Ascending aorta (tissue), 2 donors: ENCODE measurements at regions not wholly inside any gene's neighbourhood (a gene's known extent, or its start where the extent isn't known, plus 50 kb on each side); places are given as distances from the start of the nearest gene placed in this dataset.

ENCODE experiments used
- DNase-seq, 2 donors: peaks; one replicate each; pipeline ENCODE4 v3.0.0-alpha.2; 2019; ENCODE audit warnings: low spot score in 2 of 2
- H3K27ac ChIP-seq, 2 donors: fragments of 200-600 bp; sonication (generic); one replicate each; pipeline ENCODE4 v1.5.1; 2016 to 2017; ENCODE audit warnings: mild to moderate bottlenecking in 1 of 2
- H3K27me3 ChIP-seq: fragments of 200-600 bp; sonication (generic); one replicate; pipeline ENCODE4 v1.5.1; 2017
- H3K36me3 ChIP-seq, 2 donors: fragments of 200-600 bp; sonication (generic); one replicate each; pipeline ENCODE4 v1.5.1; 2016
- H3K4me1 ChIP-seq, 2 donors: fragments of 200-600 bp; sonication (generic); one replicate each; pipeline ENCODE4 v1.5.1; 2016 to 2017; ENCODE audit warnings: mild to moderate bottlenecking in 1 of 2
- H3K4me3 ChIP-seq, 2 donors: fragments of 200-600 bp; sonication (generic); one replicate each; pipeline ENCODE4 v1.5.1; 2016 to 2017; ENCODE audit warnings: mild to moderate bottlenecking in 1 of 2
- H3K9me3 ChIP-seq, 2 donors: fragments of 200-600 bp; sonication (generic); one replicate each; pipeline ENCODE4 v1.5.1; 2016
- CTCF ChIP-seq, 3 experiments: fragments of 200-600 bp in 2 of 3; fragments of 450-650 bp in 1 of 3; sonication (generic) in 2 of 3; IDR thresholded peaks; one replicate each; pipeline ENCODE4 v1.5.1; 2016 to 2019; ENCODE audit warnings: antibody characterized with exemption in 3 of 3, mild to moderate bottlenecking in 1 of 3, moderate library complexity in 1 of 3
- intact Hi-C: fragments of 100-400 bp; cut with DNase I; formaldehyde crosslinking; loops from one replicate; pipeline ENCODE4 v1.15.1; 2023

- Histone ChIP-seq H3K36me3 (no peaks in the 10 kb centered on the region), H3K4me3 (no peak overlapping the region), H3K9me3 (no peaks in the 10 kb centered on the region), H3K4me1 (no peaks in the 10 kb centered on the region), H3K27me3 (no peaks in the 10 kb centered on the region), H3K27ac (no peak overlapping the region)
- intact Hi-C loops, result no loop called here
- no peak for DNase-seq
- TF ChIP-seq CTCF (IDR thresholded peaks at IDR 0.05), result no peak
These were observed 313.7 kb downstream of the NR2F1-AS1 start for GRCh38 chr5:93267276-93267675.

GRCh38 chr5:93257616-93258015 lies 323.4 kb downstream of the NR2F1-AS1 start:
- no peak for DNase-seq
- H3K4me1 ChIP-seq, result no peaks in the 10 kb centered on the region
- H3K27me3 ChIP-seq, result no peaks in the 10 kb centered on the region
- H3K27ac ChIP-seq, result no peak overlapping the region
- intact Hi-C loops, result no loop called here
- no peak for TF ChIP-seq CTCF (IDR thresholded peaks at IDR 0.05)
- no peak overlapping the region for H3K4me3 ChIP-seq
- H3K9me3 ChIP-seq, result no peaks in the 10 kb centered on the region
- H3K36me3 ChIP-seq, result no peaks in the 10 kb centered on the region

- Histone ChIP-seq H3K36me3 (no peaks in the 10 kb centered on the region), H3K27me3 (no peaks in the 10 kb centered on the region), H3K9me3 (no peaks in the 10 kb centered on the region), H3K27ac (no peak overlapping the region), H3K4me3 (no peak overlapping the region), H3K4me1 (no peaks in the 10 kb centered on the region)
- no peak for TF ChIP-seq CTCF (IDR thresholded peaks at IDR 0.05)
- DNase-seq, result no peak
- intact Hi-C loops, result no loop called here
These were observed 325.2 kb downstream of the NR2F1-AS1 start for GRCh38 chr5:93255796-93256195.

GRCh38 chr5:93252165-93252564 lies 328.9 kb downstream of the NR2F1-AS1 start:
- Histone ChIP-seq H3K4me3 (no peak overlapping the region), H3K36me3 (no peaks in the 10 kb centered on the region), H3K9me3 (no peaks in the 10 kb centered on the region), H3K4me1 (no peaks in the 10 kb centered on the region), H3K27me3 (no peaks in the 10 kb centered on the region), H3K27ac (no peak overlapping the region)
- TF ChIP-seq CTCF (IDR thresholded peaks at IDR 0.05), result no peak
- intact Hi-C loops, result no loop called here
- DNase-seq, result no peak

- Histone ChIP-seq H3K9me3 (no peaks in the 10 kb centered on the region), H3K4me1 (no peaks in the 10 kb centered on the region), H3K27me3 (no peaks in the 10 kb centered on the region), H3K36me3 (no peaks in the 10 kb centered on the region), H3K27ac (no peak overlapping the region), H3K4me3 (no peak overlapping the region)
- no peak for TF ChIP-seq CTCF (IDR thresholded peaks at IDR 0.05)
- DNase-seq, result no peak
- intact Hi-C loops, result no loop called here
These were observed 329.7 kb downstream of the NR2F1-AS1 start for GRCh38 chr5:93251347-93251746.

- Histone ChIP-seq H3K27me3 (no peaks in the 10 kb centered on the region), H3K4me3 (peak overlapping the region; percentile 10 to 53), H3K4me1 (no peaks in the 10 kb centered on the region), H3K9me3 (no peaks in the 10 kb centered on the region), H3K27ac (no peak overlapping the region), H3K36me3 (no peaks in the 10 kb centered on the region)
- intact Hi-C loops, result no loop called here
- no peak for TF ChIP-seq CTCF (IDR thresholded peaks at IDR 0.05)
- no peak for DNase-seq
These were observed 330.6 kb downstream of the NR2F1-AS1 start for GRCh38 chr5:93250424-93250823.
